OCI-LY7 (cell line): ENCODE measurements at regions not wholly inside any gene's neighbourhood (a gene's known extent, or its start where the extent isn't known, plus 50 kb on each side); places are given as distances from the start of the nearest gene placed in this dataset.

ENCODE experiments used
- EZH2phosphoT487 ChIP-seq: fragments of 200-600 bp; sonication (generic); IDR thresholded peaks from 2 replicates; pipeline ENCODE4 v1.6.1; 2018; ENCODE audit warnings: low read depth, borderline replicate concordance, mild to moderate bottlenecking, mixed run types, antibody characterized with exemption, low read length, moderate library complexity, mixed read lengths
- TF ChIP-seq, protein P1 (sequence below): fragments of 200-600 bp; sonication (generic); conservative IDR thresholded peaks from 2 replicates; pipeline ENCODE4 v1.5.1; 2014; ENCODE audit warnings: mild to moderate bottlenecking, antibody characterized with exemption, low read length, moderate library complexity, mixed read lengths

DNA sequence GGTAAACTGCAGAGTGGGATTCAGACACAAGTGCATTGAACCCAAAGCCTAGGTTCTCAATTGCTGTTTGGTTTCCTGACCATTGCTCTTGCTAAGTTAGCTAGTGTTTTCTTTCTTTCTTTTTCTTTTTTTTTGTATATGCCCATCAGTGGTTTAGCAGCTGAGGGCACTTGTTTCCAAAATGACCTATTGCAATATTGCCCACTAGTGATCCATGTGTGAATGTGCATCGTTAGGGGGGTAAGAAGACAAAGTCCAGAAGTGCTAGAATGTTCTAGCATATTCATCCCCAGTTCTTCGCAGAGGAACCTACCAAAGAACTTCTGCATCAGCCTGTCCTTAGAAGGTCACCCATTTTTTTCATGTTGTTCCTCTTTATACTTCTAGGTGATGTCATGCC is 252.8 kb upstream of the GPR26 start:
- TF ChIP-seq, protein P1, sequence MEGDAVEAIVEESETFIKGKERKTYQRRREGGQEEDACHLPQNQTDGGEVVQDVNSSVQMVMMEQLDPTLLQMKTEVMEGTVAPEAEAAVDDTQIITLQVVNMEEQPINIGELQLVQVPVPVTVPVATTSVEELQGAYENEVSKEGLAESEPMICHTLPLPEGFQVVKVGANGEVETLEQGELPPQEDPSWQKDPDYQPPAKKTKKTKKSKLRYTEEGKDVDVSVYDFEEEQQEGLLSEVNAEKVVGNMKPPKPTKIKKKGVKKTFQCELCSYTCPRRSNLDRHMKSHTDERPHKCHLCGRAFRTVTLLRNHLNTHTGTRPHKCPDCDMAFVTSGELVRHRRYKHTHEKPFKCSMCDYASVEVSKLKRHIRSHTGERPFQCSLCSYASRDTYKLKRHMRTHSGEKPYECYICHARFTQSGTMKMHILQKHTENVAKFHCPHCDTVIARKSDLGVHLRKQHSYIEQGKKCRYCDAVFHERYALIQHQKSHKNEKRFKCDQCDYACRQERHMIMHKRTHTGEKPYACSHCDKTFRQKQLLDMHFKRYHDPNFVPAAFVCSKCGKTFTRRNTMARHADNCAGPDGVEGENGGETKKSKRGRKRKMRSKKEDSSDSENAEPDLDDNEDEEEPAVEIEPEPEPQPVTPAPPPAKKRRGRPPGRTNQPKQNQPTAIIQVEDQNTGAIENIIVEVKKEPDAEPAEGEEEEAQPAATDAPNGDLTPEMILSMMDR: peak; percentile 64
- TF ChIP-seq EZH2phosphoT487: no peak
